ENCODE measurements at regions not wholly inside any gene's neighbourhood (a gene's known extent, or its start where the extent isn't known, plus 50 kb on each side); places are given as distances from the start of the nearest gene placed in this dataset.

GRCh38 chr13:67855741-67856238 is 625.7 kb upstream of the PCDH9 start:
- Mint-ChIP-seq H3K27ac (no peak overlapping the region), H3K4me1 (no peaks in the 10 kb centered on the region), H3K27me3 (ENCODE audit: insufficient read depth, low read depth) (peaks cover 5% of the 10 kb centered on the region), H3K9me3 (peaks cover 2% of the 10 kb centered on the region), H3K36me3 (no peaks in the 10 kb centered on the region), H3K4me3 (no peak overlapping the region)
- H3K9me3 ChIP-seq (ENCODE audit: low read depth) = no peaks in the 10 kb centered on the region
- no peak overlapping the region for H3K9ac ChIP-seq
- no peaks in the 10 kb centered on the region for H3K4me1 ChIP-seq
- H3K36me3 ChIP-seq = no peaks in the 10 kb centered on the region
- H3K4me3 ChIP-seq = no peak overlapping the region
- H3K27me3 ChIP-seq = no peaks in the 10 kb centered on the region
- no peaks in the 10 kb centered on the region for H4K20me1 ChIP-seq (ENCODE audit: low read depth)
- no peaks in the 10 kb centered on the region for H3F3A ChIP-seq (ENCODE audit: low read depth)
- no peak overlapping the region for H3K4me2 ChIP-seq
- no peak for DNase-seq (ENCODE audit: low spot score)
- no peak overlapping the region for H3K27ac ChIP-seq
- H3K79me2 ChIP-seq (ENCODE audit: low read depth) = no peaks in the 10 kb centered on the region
- peak overlapping the region; percentile 58 for H2AFZ ChIP-seq (replicated peaks)
- TF ChIP-seq EZH2phosphoT487 (IDR thresholded peaks at IDR 0.05) = no peak
- no peak for TF ChIP-seq CTCF (IDR thresholded peaks at IDR 0.05)
- no peak for TF ChIP-seq EZH2 (IDR thresholded peaks at IDR 0.05)

GRCh38 chr13:67854990-67855389 is 624.9 kb upstream of the PCDH9 start:
- Histone ChIP-seq H3K27me3 (no peaks in the 10 kb centered on the region), H2AFZ (replicated peaks) (peak overlapping the region; percentile 58), H3K4me3 (no peak overlapping the region), H3K9me3 (ENCODE audit: low read depth) (no peaks in the 10 kb centered on the region), H3K4me1 (no peaks in the 10 kb centered on the region), H3K36me3 (no peaks in the 10 kb centered on the region), H3K4me2 (no peak overlapping the region), H3K79me2 (ENCODE audit: low read depth) (no peaks in the 10 kb centered on the region), H3F3A (ENCODE audit: low read depth) (no peaks in the 10 kb centered on the region), H3K9ac (no peak overlapping the region), H4K20me1 (ENCODE audit: low read depth) (no peaks in the 10 kb centered on the region), H3K27ac (no peak overlapping the region)
- Mint-ChIP-seq H3K9me3 (peaks cover 2% of the 10 kb centered on the region), H3K4me1 (no peaks in the 10 kb centered on the region), H3K36me3 (no peaks in the 10 kb centered on the region), H3K27me3 (ENCODE audit: insufficient read depth, low read depth) (peaks cover 5% of the 10 kb centered on the region), H3K27ac (no peak overlapping the region), H3K4me3 (no peak overlapping the region)
- no peak for DNase-seq (ENCODE audit: low spot score)
- TF ChIP-seq CTCF (IDR thresholded peaks at IDR 0.05) (no peak), EZH2 (IDR thresholded peaks at IDR 0.05) (no peak), EZH2phosphoT487 (IDR thresholded peaks at IDR 0.05) (no peak)

- H3K36me3 Mint-ChIP-seq = no peaks in the 10 kb centered on the region
- H3K4me3 Mint-ChIP-seq = no peak overlapping the region
- H3K4me1 ChIP-seq = no peaks in the 10 kb centered on the region
- H3K9ac ChIP-seq = no peak overlapping the region
- H3K27me3 Mint-ChIP-seq (ENCODE audit: insufficient read depth, low read depth) = no peaks in the 10 kb centered on the region
- H3K36me3 ChIP-seq = no peaks in the 10 kb centered on the region
- H3K9me3 Mint-ChIP-seq = peaks cover 6% of the 10 kb centered on the region
- no peak overlapping the region for H3K27ac Mint-ChIP-seq
- no peaks in the 10 kb centered on the region for H3K9me3 ChIP-seq (ENCODE audit: low read depth)
- H3K79me2 ChIP-seq (ENCODE audit: low read depth) = no peaks in the 10 kb centered on the region
- no peaks in the 10 kb centered on the region for H4K20me1 ChIP-seq (ENCODE audit: low read depth)
- H3K4me2 ChIP-seq = no peak overlapping the region
- H3K27ac ChIP-seq = no peak overlapping the region
- H3K4me3 ChIP-seq = no peak overlapping the region
- H2AFZ ChIP-seq (replicated peaks) = no peak overlapping the region
- H3K27me3 ChIP-seq = no peaks in the 10 kb centered on the region
- TF ChIP-seq CTCF (IDR thresholded peaks at IDR 0.05) = no peak
- TF ChIP-seq EZH2 (IDR thresholded peaks at IDR 0.05) = no peak
- TF ChIP-seq EZH2phosphoT487 (IDR thresholded peaks at IDR 0.05) = no peak
- H3K4me1 Mint-ChIP-seq = no peaks in the 10 kb centered on the region
- no peak for DNase-seq (ENCODE audit: low spot score)
- H3F3A ChIP-seq (ENCODE audit: low read depth) = no peaks in the 10 kb centered on the region
Measured at GRCh38 chr13:67844574-67844973, 614.4 kb upstream of the PCDH9 start.

Measured in neural progenitor cell (in vitro differentiated cells).